ENCODE measurements at regions not wholly inside any gene's neighbourhood (a gene's known extent, or its start where the extent isn't known, plus 50 kb on each side); places are given as distances from the start of the nearest gene placed in this dataset.

DNA sequence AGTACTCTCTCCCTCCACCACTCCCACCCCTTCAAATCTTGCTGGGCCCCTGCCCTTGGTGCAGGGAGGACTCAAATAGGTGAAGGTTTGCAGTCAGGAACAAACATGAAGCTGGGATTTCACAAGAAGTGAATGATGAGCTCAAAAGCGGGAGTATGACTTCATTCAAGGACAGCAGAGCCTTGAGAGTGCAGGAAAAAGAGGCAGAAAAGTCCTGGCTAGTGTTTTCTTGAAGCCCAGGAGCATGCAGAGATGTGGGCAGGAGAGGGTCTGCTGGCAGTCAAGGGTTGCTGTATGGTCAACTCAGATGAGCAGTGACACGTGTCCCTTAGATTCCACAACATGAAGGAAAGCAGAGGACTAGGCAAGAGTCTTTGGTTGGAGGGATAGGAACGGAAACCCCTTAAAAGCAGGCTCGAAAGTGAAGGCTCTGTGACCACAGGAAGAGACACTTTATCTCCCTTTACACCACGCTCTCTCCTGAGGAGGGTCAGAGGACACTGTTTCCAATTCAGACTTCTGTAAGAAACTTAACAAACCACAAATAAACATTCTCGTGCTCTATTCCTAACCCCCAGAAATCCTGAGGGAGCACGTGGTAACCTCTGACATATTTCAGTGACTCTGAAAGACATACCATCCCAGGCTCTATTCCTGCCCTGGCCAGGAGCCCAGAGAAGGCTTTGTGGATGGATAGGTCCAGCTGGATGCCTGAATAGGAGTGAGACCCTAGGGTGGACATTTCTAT, 168.0 kb upstream of the NDN start:
- TF ChIP-seq, protein P1, sequence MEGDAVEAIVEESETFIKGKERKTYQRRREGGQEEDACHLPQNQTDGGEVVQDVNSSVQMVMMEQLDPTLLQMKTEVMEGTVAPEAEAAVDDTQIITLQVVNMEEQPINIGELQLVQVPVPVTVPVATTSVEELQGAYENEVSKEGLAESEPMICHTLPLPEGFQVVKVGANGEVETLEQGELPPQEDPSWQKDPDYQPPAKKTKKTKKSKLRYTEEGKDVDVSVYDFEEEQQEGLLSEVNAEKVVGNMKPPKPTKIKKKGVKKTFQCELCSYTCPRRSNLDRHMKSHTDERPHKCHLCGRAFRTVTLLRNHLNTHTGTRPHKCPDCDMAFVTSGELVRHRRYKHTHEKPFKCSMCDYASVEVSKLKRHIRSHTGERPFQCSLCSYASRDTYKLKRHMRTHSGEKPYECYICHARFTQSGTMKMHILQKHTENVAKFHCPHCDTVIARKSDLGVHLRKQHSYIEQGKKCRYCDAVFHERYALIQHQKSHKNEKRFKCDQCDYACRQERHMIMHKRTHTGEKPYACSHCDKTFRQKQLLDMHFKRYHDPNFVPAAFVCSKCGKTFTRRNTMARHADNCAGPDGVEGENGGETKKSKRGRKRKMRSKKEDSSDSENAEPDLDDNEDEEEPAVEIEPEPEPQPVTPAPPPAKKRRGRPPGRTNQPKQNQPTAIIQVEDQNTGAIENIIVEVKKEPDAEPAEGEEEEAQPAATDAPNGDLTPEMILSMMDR (IDR thresholded peaks at IDR 0.05): no peak
- no peak for TF ChIP-seq POLR2A (IDR thresholded peaks at IDR 0.05)

Data from body of pancreas (tissue), 4 donors.